NCI-H69 (cell line): ENCODE measurements at regions not wholly inside any gene's neighbourhood (a gene's known extent, or its start where the extent isn't known, plus 50 kb on each side); places are given as distances from the start of the nearest gene placed in this dataset.
"Not testable (repeated sequence)": the region's sequence is repeated elsewhere in the genome, so short reads cannot be mapped to it uniquely, and the experiment has no call there.

ENCODE experiments used
- DNase-seq: peaks from one replicate; lab custom pipeline; 2025; lab: John Stamatoyannopoulos, UW

DNA sequence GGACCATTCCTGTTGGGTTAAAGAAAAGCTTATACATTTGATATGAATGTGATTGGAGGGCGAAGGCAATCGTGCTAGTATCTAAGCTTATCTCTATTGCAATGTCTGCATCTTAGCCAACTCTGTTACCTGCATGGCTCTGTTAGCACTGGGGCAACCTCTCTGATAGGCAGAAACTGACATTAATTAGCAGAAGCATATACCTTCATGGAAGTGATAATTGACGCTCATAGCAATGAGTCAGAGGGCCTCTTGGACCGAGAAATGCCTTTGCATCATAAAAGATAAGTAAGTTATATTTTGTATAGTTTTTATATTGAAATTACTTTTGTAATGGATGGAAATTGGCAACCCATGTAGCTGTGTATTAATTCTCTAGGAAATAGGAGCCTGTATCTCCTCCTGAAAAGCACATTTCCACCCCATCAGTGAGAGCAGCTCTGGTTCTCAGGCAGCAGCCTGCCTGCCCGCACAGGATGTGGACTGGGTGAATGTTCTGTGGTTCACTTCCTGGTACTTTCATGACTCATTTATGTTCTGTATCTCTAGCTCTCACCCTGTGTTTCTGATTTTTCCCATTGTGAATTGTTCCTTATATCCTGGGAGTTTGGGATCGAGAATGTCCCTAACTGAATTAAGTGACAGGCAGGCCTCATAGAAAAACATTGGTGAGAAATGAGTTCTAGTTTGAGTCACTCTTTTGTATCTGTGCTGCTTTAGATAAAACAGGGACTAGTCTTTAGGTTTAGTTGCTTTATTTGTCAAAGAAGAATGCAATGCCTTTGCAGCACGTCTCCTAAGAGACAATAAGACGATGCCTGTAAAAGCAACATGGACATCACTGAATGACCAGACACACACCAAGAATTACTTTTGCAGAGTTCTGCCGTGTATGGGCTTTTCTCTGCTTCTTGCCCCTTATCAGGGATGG, 344.9 kb downstream of the DCDC2C start:
- DNase-seq: no peak

DNA sequence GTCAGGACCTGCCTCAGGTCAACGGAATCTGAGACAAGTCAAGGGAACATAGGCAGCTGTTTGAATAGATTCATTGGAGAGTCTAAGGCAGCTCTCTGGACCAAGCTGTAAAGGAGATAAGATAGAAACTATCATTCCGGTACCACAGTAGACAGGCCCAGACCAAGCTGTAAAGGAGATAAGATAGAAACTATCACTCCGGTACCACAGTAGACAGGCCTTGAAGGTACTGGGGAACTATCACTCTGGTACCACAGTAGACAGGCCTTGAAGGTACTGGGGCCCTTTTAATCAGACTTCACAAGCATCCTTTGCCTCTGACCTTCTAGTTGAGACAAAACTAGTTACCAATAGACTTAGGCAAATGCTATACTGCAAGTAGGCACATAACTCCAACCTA, 346.1 kb downstream of the DCDC2C start:
- DNase-seq: no peak

DNA sequence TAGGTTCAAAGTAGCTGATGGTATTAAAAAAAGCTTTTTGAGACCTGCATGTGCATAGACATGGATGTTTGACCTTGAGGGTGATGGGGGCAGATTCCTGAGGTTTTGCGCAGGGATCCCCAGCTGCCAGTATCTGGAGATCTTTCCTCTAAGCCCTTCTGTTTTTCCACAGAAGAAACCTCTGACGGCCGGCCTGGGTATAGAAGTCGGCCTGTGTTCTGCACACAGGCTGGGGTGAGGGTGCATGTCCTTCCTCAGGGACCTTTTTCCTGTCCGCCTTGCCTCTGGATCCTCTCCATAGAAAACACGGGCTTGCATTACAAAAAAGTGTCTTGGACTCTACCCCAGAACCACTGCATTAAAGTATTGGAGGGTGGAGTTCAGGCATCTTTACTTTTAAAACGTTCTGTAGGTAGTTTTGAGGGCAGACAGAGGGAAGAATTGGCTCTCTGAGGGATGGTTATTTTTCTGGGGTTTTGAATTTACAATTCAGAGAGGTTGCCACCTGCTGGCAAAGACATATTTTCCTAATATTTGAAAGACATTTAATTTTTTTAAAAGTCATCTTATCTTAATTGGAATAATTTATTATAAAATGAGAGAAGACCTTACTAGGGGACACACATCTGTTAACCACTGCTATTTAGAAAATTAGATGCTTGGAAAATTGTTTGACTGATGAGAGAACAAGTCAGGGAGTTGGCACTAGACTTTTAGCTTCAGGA, 350.6 kb downstream of the DCDC2C start:
- DNase-seq: no peak

DNA sequence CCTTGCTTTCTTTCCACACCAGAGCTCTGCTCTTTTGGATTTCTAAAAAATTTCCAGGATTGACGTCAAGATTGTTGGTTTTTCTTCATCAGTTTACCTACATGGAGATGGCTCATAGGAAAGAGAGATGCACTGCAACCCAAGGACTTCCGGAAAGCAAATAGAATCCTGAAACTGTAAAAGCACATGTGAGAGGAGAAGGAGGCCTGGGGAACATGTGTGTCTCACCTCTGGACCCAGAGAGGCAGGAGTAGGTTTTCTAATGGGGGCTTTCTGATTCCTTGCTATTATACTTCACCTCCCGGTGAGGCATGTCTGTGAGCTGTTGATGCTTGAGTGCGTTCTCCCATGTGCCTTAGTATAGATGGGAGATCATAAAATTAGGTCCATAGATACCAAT, 362.8 kb downstream of the DCDC2C start:
- no peak for DNase-seq

DNA sequence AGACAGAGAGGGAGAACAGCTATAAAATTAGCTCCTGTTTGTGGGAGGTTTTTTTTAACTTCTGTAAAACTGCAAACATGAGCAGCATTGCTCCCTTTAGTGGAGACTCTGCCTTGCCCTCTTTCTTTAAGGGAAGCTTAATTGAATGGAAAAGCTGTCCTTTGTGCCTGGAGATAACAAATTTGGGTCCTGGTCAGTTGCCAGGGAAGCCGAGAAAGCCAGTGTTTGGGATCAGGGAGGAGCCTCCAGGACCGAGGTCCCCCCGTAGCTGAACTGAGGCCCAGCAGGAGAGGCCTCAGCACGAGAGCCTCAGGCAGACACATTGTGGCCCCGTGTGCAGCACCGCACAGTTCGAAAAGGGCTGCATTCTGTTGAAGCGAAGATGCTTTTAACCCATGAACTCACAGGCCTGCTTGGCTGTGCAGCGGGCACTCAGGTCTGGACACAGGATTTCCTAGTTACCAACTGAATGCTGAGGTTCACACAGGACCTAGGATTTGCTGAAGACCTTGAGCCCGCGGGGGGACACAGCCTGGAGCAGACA, 369.7 kb downstream of the DCDC2C start:
- DNase-seq: no peak

DNA sequence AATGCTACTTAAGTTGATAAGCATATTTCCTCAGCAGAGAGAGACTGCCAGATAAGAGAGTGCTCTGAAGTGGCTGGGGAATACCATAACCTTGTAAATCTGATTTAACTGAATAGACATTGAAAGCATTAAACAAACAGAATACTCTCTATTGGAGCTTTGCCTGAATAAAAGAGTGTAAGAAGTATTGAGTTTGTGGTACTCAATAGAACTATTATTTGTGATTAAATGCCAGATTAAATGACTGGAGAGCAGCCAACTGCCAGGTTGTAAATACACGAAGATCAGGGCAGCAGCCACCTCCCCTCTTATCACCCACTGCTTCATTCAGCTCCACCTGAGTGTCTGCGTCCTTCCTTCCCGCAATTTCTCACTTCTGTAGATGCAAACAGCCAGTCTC, 373.6 kb downstream of the DCDC2C start:
- DNase-seq: peak; percentile 65

DNA sequence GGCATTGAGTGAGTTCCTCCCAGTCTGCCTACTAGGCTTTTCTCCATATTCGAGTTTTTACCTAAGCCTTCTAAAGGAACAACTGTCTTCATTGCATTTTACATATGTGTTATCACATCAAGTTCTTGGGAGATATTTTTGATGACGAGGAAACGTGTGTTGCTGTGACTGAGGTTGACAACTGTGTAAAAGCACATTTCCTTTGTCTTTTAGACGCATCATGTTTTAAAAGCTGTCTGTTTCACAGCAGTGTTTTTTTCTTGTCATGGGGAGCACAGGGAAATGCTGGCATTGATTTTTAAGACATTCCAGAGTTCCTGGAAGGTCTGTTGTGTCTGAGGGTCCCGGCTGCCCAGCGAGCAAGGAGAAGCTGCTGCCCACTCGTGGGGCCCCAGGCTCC, 381.8 kb downstream of the DCDC2C start:
- DNase-seq: no peak

DNA sequence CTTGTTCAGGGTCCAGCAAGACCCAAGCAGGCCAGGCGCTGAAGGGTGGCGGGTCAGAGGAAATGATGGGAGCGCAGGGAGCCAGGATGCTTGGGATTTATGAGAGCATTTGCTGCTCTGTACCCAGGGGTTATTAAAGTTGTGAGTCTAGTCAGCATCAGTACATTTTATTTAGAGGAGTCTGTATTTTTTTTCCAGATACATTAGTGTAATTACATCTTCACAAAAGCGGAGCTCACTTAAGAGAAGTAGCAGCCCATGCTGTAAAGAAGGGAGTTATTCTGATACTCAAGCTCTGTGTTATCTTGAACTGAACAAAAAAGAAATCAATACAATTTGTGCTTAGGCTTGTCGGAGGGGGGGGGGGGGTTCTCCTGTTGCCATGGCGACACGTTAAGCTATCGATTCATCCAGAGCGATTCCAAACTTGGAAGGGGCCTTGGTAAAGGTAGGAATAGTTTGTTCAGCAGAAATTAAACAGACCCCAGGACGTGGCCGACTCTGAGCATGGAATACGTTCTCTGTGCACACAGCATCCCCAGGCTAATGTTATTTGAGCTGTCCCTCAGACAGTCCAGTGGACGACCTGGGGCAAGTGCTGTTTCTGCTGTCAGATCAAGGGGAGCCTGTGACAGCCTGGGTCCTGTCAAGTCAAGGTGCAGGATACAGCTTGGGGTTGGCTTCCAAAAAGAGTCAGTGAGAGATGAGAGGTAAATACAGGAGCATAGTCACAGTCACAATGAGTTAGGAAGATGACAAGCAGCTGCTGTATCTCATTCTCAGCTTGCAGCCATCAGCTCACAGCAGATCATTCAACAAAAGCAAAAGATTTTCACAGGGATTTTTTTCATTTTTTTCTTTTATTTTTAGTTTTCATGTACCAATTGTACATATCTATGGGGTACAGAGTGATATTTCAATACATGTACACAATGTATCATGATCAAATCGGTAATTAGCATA, 387.6 kb downstream of the DCDC2C start:
- no peak for DNase-seq

DNA sequence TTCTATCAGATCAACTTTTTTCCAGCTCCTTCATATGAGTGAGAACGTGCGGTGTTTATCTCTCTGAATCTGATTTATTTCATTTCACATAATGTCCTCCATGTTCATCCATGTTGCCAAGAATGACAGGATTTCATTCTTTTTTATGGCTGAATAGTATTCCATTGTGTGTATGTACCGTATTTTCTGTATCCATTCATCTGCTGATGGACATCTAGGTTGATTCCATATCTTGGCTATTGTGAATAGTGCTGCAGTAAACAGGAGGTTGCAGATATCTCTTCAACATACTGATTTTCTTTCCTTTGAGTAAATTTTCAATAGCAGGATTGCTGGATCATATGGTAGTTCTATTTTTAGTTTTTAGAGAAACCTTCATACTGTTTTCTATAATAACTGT, 388.5 kb downstream of the DCDC2C start:
- no peak for DNase-seq

DNA sequence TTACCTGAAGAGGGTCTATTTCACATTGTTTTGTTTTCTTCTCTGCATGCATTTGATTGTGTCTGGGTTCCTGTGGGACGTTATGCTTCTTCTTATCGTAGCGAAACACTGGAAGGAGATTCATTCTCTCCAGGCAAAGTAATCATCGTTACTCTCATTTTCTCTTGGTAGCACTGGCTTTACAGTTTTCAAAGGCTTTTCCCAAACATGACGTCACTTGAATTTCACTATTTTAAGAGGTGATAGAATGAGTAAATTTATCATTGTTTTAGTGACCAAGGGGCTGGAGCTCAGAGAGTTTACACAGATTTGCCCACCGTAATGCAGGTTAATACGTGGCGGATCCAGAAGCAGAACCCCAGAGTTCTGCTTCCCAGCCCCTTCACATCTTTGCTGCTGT, 391.4 kb downstream of the DCDC2C start:
- DNase-seq: no peak

DNA sequence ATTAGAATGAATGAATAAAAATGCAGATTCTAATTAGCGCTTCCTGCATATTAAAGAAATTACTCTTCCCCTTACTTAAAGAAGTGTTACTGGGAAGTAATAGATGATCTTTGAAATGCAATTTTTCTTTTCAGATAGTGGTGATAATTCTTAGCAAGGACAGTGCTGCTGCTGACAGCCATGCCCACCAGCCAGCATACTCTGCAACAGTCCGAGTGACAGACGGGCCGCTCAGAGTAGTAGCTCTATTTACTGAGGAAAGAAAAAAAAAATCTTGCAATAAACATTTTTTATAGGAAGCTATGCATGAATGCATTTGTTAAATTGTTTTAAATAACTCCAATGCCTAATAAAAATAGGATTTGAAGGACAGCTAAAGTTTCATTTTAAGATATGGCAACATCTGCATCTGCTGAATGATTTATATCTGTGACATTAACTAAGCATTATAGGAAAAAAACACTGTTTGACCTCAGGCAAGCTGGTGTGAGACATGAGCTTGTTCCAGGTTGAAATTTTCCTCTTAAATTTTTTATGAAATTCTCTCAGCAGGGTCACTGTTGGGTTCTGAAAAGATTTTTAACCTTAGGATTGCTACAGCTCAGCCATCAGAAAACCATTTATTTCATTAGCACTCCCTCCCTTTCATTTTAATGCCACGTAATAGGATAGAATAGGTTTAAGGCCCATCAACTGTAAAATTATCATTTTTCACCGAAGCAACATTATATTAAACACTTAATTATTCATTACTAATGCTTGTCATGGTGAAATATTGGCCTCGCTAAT, 393.8 kb downstream of the DCDC2C start:
- no peak for DNase-seq

DNA sequence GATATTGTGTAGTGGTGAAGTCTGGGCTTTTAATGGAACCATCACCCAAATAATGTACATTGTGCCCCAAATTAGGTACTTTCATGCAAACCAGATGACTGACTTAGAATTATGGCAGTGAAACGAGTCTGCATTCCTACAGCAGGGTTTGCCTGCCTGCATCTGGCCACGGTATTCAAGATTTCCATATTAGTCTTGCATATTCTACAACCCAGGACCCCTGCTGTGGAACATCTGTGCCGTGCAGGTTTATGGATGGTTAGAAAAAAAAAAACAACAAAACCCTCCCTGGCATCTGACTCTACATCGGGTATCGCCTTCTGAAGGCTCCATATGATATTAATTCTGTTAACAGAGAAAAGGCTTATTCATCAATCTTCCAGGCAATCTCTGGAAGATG, 394.8 kb downstream of the DCDC2C start:
- DNase-seq: peak; percentile 58

DNA sequence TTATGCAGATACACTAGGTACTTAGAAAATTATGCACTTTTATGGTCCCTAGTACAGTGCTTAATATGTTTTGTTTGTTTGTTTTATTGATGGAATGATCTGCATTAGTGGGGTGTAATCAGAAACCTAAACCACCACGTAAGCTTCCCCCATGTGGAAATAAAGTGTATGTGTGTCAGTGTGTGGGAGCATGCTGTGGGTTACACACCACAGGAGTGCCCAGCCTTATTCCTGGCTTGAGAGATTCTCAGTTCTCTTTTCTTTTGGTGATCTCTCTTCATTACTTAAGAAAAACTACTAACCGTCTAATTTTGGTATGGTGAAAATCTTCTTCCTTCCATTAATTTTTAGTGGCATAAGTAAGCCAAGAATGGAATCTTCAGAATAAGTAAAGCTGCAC, 398.6 kb downstream of the DCDC2C start:
- no peak for DNase-seq

DNA sequence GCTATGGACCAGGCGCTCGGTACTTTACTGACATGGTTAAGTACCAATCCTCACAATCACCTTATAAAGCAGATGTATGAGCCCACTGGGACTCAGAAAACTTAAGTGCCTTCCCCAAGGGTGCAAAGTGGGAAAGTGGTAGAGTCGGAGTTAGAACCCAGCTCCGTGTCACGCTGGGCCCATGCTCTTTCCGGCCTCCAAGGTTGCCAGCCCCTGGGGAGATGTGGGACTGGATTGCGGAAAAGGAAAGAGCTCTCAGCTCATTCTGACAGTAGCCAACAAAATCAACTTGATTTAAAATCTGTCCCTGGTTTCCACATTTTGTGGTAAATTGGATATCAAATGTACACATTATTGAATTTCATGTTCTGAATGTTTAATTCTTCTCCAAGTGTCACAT, 403.8 kb downstream of the DCDC2C start:
- no peak for DNase-seq

DNA sequence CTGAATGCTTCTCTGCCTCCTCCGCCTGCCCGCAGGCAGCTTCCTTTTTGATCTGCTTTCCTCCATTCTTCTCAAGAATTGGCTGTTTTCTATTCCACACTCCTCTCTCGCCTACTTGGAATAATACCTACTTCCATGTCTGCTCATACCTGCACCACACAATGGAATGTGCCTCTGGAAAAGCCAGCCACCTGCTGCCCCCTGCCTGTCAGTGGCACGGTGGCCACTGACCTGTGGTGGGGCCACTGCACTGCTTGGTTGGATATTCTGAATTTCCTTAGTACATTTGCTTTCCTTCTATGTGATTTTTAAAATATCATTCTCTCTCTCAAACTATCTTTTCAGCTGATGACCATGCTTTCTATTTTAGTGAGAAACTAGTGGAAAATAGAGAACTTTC, 406.9 kb downstream of the DCDC2C start:
- DNase-seq: peak; percentile 2

DNA sequence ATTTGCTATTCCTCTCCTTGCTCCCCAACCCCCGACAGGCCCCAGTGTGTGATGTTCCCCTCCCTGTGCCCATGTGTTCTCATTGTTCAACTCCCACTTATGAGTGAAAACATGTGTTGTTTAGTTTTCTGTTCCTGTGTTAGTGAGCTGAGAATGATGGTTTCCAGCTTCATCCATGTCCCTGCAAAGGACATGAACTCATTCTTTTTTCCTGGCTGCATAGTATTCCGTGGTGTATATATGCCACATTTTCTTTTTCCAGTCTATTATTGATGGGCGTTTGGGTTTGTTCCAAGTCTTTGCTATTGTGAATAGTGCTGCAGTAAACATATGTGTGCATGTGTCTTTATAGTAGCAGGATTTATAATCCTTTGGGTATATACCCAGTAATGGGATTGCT, 412.1 kb downstream of the DCDC2C start:
- not testable (repeated sequence) for DNase-seq

DNA sequence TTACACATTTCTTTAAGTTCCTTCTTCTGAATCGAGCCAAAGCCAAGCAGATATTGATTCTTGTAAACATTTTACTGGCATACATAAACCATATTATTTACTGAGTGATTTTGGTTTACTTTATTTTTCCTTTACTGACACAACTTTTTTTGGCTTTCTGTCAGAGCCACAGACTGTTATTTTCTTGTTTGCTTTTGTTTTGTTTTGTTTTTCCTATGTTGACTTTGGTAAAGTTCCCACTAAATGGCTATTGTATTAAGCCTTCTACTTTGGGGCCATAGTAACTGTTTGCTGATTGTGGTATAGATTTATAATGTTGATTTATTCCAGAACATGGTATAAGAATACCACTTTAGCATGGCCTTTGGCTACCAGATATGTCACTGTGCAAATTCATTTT, 419.4 kb downstream of the DCDC2C start:
- peak; percentile 15 for DNase-seq

DNA sequence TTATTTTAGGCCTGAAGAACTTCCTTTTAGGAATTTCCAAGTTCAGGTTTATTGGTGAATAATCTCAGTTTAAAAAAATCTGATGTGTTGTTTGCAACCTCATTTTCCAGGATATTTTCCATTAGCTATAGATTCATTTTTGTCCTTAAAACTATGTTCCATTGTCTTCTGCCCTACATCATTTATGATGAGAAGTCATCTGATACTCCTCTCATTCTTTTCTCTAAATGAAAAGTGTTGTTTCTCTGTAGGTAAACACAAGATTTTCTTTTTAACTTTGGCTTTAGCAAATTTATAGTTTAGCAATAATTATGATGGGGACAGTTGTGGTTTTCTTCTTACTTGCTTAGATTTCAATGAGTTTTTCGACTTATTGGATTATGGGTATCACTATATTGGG, 427.3 kb downstream of the DCDC2C start:
- DNase-seq: no peak

DNA sequence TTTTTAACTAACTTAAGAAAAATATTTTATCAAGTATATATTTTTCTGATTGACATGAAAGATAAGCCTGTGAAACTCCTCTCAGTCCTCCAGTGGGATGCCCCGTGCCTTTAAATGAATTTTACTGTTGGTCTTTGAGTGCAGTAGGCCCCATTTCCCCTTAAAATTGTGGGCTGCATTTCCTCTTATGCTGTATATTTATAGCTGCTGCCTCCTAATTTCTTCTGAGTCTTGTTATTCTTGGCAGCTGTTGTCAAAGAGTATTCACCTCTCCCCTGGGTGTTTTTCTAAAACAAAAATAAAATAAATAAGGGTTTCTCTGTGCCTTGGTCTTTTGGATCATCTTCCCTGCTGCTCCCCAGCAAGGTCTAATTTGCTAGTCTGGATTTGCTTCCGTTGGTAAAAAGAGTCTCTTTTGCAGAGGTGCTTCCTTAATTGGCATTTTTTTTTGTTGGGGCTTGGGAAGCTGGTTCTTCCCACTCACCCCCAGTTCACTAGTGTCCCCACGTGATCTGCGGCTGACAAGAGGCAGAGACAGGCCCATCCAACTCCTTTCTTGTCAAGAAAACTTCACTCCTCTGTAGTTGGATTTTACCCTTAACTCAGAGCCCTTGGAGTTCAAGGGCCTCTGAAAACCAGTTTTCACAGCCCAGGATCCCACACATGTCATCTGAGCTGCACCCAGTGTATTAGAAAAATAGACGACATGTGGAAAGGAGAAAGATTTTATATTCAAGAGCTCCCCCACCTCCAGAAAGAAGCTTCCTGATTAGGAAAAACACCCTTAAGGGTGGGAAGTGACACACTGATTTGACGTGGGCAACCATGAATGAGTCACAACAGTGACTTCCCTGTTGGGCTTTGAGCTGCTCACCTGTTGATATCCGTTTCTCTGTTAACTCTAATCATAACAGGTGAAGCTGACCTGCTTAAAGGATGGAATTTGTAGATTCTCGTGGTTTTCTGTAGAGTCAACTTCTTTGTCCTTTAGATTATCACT, 431.5 kb downstream of the DCDC2C start:
- no peak for DNase-seq

DNA sequence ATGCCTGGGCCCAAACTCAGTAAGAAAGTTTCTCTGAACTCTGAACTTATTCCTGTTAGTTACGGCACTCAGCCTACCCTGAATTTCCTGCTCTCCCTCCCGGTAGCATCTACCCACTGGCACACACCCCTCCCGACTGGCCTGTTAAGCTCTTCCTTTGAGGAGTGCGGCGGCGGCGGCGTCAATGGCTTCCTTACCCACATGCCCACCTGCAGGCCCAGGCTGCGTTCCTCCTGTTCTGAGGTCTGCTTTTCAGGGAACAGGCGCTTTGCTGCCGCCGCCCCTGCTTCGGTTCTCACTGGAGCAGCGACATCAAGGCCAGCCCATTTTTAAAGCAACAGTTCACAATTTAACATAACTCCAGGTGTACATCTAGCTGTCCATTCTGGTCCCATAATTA, 432.4 kb downstream of the DCDC2C start:
- DNase-seq: no peak
